Loucy (cell line): ENCODE measurements at regions not wholly inside any gene's neighbourhood (a gene's known extent, or its start where the extent isn't known, plus 50 kb on each side); places are given as distances from the start of the nearest gene placed in this dataset.

Source experiments
- H2AFZ ChIP-seq: fragments of 200-600 bp; sonication (generic); 2 replicates; pipeline ENCODE4 v1.6.0; 2016; ENCODE audit warnings: antibody characterized with exemption, mild to moderate bottlenecking, low read length, moderate library complexity
- H3F3A ChIP-seq: fragments of 200-600 bp; 2 replicates; pipeline ENCODE4 v1.6.0; 2016; ENCODE audit warnings: antibody characterized with exemption, low read depth, mild to moderate bottlenecking
- H3K27me3 ChIP-seq: fragments of 200-600 bp; sonication (generic); 2 replicates; pipeline ENCODE4 v1.6.1; 2014; ENCODE audit warnings: low read length, mild to moderate bottlenecking; ENCODE audit not compliant: insufficient read depth, poor library complexity, severe bottlenecking
- H3K36me3 ChIP-seq: fragments of 200-600 bp; sonication (generic); 2 replicates; pipeline ENCODE4 v1.6.1; 2016; ENCODE audit warnings: low read length; ENCODE audit not compliant: insufficient read depth
- H3K4me1 ChIP-seq: fragments of 200-600 bp; sonication (generic); 2 replicates; pipeline ENCODE4 v1.5.1; 2014; ENCODE audit warnings: low read length, mild to moderate bottlenecking; ENCODE audit not compliant: insufficient read depth, poor library complexity, severe bottlenecking
- H3K4me2 ChIP-seq: fragments of 200-600 bp; sonication (generic); 2 replicates; pipeline ENCODE4 v1.6.0; 2014; ENCODE audit warnings: antibody characterized with exemption, low read length, low read depth, mild to moderate bottlenecking; ENCODE audit not compliant: poor library complexity, severe bottlenecking
- H3K4me3 ChIP-seq: fragments of 200-600 bp; sonication (generic); 2 replicates; pipeline ENCODE4 v1.5.1; 2014; ENCODE audit warnings: low read length, mild to moderate bottlenecking, mixed read lengths; ENCODE audit not compliant: poor library complexity, severe bottlenecking
- H3K79me2 ChIP-seq: fragments of 200-600 bp; sonication (generic); 2 replicates; pipeline ENCODE4 v1.6.1; 2014; ENCODE audit warnings: low read length; ENCODE audit not compliant: insufficient read depth
- H3K9ac ChIP-seq: fragments of 200-600 bp; sonication (generic); 2 replicates; pipeline ENCODE4 v1.6.0; 2014; ENCODE audit warnings: mild to moderate bottlenecking, low read depth, low read length, moderate library complexity; ENCODE audit not compliant: poor library complexity, severe bottlenecking
- H3K9me2 ChIP-seq: fragments of 200-600 bp; sonication (generic); replicated peaks from 2 replicates; pipeline ENCODE4 v1.6.1; 2016; ENCODE audit warnings: low read depth, low read length, mixed read lengths
- H3K9me3 ChIP-seq: fragments of 200-600 bp; sonication (generic); 2 replicates; pipeline ENCODE4 v1.6.1; 2014; ENCODE audit warnings: mild to moderate bottlenecking, antibody characterized with exemption, low read length, low read depth; ENCODE audit not compliant: insufficient read depth
- H4K20me1 ChIP-seq: fragments of 200-600 bp; sonication (generic); 2 replicates; pipeline ENCODE4 v1.6.0; 2014; ENCODE audit warnings: antibody characterized with exemption, low read length, mild to moderate bottlenecking; ENCODE audit not compliant: insufficient read depth, poor library complexity, severe bottlenecking
- EZH2phosphoT487 ChIP-seq: fragments of 200-600 bp; IDR thresholded peaks from 2 replicates; pipeline ENCODE4 v1.6.1; 2018; ENCODE audit warnings: antibody characterized with exemption, mild to moderate bottlenecking, moderate library complexity, borderline replicate concordance
- TF ChIP-seq, protein P1 (sequence below): fragments of 200-600 bp; sonication (generic); conservative IDR thresholded peaks from 2 replicates; pipeline ENCODE4 v1.5.1; 2014; ENCODE audit warnings: mild to moderate bottlenecking, antibody characterized with exemption, low read length

DNA sequence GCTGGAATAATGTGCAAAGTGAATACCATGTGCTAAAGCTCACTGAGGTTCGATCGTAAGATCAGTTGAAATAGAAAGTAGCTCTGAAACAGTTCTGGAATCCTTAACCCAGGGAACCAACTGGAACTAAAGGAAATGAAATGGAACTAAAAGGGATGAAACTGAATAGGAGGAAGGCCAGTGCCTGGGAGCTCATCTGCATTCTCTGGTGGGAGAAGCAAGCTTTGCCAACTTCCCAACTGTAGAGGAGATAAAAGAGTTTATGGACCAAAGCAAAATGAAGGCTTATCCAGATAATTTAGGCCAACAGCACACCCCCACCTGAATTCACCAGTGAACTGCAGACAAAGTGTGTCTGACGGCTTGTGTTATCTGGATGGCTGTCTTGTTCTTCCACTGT is 188.6 kb upstream of the HABP2 start:
- Histone ChIP-seq H4K20me1 (no peaks in the 10 kb centered on the region), H3K4me3 (no peak overlapping the region), H3K27me3 (peaks cover 6% of the 10 kb centered on the region), H3K9ac (no peak overlapping the region), H2AFZ (no peak overlapping the region), H3F3A (no peaks in the 10 kb centered on the region), H3K9me3 (no peaks in the 10 kb centered on the region), H3K36me3 (no peaks in the 10 kb centered on the region), H3K4me1 (peaks cover 9% of the 10 kb centered on the region), H3K4me2 (no peak overlapping the region), H3K9me2 (no peaks in the 10 kb centered on the region), H3K79me2 (no peaks in the 10 kb centered on the region)
- no peak for TF ChIP-seq EZH2phosphoT487
- TF ChIP-seq, protein P1, sequence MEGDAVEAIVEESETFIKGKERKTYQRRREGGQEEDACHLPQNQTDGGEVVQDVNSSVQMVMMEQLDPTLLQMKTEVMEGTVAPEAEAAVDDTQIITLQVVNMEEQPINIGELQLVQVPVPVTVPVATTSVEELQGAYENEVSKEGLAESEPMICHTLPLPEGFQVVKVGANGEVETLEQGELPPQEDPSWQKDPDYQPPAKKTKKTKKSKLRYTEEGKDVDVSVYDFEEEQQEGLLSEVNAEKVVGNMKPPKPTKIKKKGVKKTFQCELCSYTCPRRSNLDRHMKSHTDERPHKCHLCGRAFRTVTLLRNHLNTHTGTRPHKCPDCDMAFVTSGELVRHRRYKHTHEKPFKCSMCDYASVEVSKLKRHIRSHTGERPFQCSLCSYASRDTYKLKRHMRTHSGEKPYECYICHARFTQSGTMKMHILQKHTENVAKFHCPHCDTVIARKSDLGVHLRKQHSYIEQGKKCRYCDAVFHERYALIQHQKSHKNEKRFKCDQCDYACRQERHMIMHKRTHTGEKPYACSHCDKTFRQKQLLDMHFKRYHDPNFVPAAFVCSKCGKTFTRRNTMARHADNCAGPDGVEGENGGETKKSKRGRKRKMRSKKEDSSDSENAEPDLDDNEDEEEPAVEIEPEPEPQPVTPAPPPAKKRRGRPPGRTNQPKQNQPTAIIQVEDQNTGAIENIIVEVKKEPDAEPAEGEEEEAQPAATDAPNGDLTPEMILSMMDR: no peak

DNA sequence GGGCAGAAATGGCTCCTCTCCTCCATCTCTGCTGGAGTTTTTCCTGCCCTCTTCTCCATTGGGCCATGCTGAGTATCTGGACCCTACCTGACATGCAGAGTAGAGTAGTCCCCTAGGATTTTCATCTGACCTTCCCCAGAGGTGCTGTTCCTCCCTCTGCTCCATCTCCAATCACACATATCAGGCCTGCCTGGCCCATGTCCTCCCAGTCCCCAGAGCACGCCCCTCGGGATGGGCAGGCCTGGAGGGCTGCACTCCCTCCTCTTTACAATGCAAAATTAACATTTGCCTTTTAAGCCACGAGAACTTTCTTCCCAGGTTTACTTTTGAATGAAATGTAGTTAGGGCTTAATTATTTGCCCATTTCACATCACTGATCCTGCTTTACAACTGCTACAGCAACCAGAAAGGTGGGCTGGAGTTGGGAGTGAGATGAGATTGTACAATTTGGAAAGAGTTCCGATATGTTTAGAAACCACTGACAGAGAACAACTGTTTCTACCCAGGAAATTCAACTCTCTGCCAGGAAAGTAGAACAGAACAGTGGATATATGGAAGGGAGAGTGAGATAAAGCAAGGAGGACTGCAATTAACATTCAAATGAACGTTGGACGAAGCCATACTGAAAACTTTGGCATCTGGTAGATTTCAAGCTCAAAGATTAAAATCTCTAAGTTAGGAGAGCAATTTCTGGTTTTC is 184.0 kb upstream of the HABP2 start:
- H3K4me3 ChIP-seq: no peak overlapping the region
- H3K4me1 ChIP-seq: peaks cover 6% of the 10 kb centered on the region
- no peaks in the 10 kb centered on the region for H3F3A ChIP-seq
- H4K20me1 ChIP-seq: no peaks in the 10 kb centered on the region
- H3K9me3 ChIP-seq: no peaks in the 10 kb centered on the region
- H3K9me2 ChIP-seq: no peaks in the 10 kb centered on the region
- H3K79me2 ChIP-seq: no peaks in the 10 kb centered on the region
- H3K4me2 ChIP-seq: no peak overlapping the region
- no peaks in the 10 kb centered on the region for H3K36me3 ChIP-seq
- TF ChIP-seq, protein P1: no peak
- TF ChIP-seq EZH2phosphoT487: no peak
- H2AFZ ChIP-seq: no peak overlapping the region
- H3K27me3 ChIP-seq: peaks cover 6% of the 10 kb centered on the region
- H3K9ac ChIP-seq: no peak overlapping the region

DNA sequence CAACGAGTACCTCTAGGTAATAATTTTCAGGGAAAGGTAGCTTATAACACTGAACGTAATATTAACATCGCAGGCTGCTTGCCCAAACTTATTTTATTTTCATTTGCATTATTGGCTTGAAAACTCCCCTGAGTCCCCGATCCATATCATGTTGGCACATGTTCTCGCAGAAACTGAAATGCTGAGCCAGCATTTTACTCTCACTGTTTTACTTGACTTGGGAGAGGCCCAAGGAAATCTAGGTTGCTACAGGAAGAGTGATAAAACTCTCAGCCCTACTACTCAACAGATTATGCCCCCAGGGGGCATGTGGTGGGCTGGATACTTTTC is 183.5 kb upstream of the HABP2 start:
- Histone ChIP-seq H3K27me3 (peaks cover 6% of the 10 kb centered on the region), H3K4me3 (no peak overlapping the region), H3K36me3 (no peaks in the 10 kb centered on the region), H3K9me2 (no peaks in the 10 kb centered on the region), H3K4me2 (no peak overlapping the region), H3K9ac (no peak overlapping the region), H3K79me2 (no peaks in the 10 kb centered on the region), H2AFZ (no peak overlapping the region), H3K4me1 (peaks cover 6% of the 10 kb centered on the region), H4K20me1 (no peaks in the 10 kb centered on the region), H3K9me3 (no peaks in the 10 kb centered on the region), H3F3A (no peaks in the 10 kb centered on the region)
- TF ChIP-seq EZH2phosphoT487: no peak
- TF ChIP-seq, protein P1: no peak
